ENCODE measurements at regions not wholly inside any gene's neighbourhood (a gene's known extent, or its start where the extent isn't known, plus 50 kb on each side); places are given as distances from the start of the nearest gene placed in this dataset.

- no peaks in the 10 kb centered on the region for H3K36me3 ChIP-seq (ENCODE audit: control insufficient read depth, insufficient read depth, low read length)
- no peaks in the 10 kb centered on the region for H3K27me3 ChIP-seq (ENCODE audit: control insufficient read depth, insufficient read depth, low read length)
- DNase-seq (ENCODE audit: low read depth): no peak
- no peak overlapping the region for H3K4me3 ChIP-seq (ENCODE audit: low read depth, low read length)
- FAIRE-seq: no peak
- TF ChIP-seq, protein P1, sequence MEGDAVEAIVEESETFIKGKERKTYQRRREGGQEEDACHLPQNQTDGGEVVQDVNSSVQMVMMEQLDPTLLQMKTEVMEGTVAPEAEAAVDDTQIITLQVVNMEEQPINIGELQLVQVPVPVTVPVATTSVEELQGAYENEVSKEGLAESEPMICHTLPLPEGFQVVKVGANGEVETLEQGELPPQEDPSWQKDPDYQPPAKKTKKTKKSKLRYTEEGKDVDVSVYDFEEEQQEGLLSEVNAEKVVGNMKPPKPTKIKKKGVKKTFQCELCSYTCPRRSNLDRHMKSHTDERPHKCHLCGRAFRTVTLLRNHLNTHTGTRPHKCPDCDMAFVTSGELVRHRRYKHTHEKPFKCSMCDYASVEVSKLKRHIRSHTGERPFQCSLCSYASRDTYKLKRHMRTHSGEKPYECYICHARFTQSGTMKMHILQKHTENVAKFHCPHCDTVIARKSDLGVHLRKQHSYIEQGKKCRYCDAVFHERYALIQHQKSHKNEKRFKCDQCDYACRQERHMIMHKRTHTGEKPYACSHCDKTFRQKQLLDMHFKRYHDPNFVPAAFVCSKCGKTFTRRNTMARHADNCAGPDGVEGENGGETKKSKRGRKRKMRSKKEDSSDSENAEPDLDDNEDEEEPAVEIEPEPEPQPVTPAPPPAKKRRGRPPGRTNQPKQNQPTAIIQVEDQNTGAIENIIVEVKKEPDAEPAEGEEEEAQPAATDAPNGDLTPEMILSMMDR (IDR thresholded peaks at IDR 0.05; ENCODE audit: insufficient read depth, low read length, severe bottlenecking): no peak
These were observed 515.0 kb downstream of the TMEM182 start for GRCh38 chr2:103276869-103277268.

- no peaks in the 10 kb centered on the region for H3K27me3 ChIP-seq (ENCODE audit: control insufficient read depth, insufficient read depth, low read length)
These were observed 522.9 kb downstream of the TMEM182 start for GRCh38 chr2:103284750-103285149.

GRCh38 chr2:103285354-103285753 lies 523.5 kb downstream of the TMEM182 start:
- FAIRE-seq (no peak), DNase-seq (ENCODE audit: low read depth) (no peak)
- TF ChIP-seq, protein P1 (IDR thresholded peaks at IDR 0.05; ENCODE audit: insufficient read depth, low read length, severe bottlenecking): no peak
- H3K4me3 ChIP-seq (ENCODE audit: low read depth, low read length): no peak overlapping the region
- no peaks in the 10 kb centered on the region for H3K27me3 ChIP-seq (ENCODE audit: control insufficient read depth, insufficient read depth, low read length)
- H3K36me3 ChIP-seq (ENCODE audit: control insufficient read depth, insufficient read depth, low read length): no peaks in the 10 kb centered on the region

More at GRCh38 chr2:103284750-103285149, 522.9 kb downstream of the TMEM182 start:
- DNase-seq (ENCODE audit: low read depth): no peak
- TF ChIP-seq, protein P1 (IDR thresholded peaks at IDR 0.05; ENCODE audit: insufficient read depth, low read length, severe bottlenecking): no peak
- no peak overlapping the region for H3K4me3 ChIP-seq (ENCODE audit: low read depth, low read length)
- no peak for FAIRE-seq
- no peaks in the 10 kb centered on the region for H3K36me3 ChIP-seq (ENCODE audit: control insufficient read depth, insufficient read depth, low read length)

GRCh38 chr2:103287746-103288145 lies 525.9 kb downstream of the TMEM182 start:
- Histone ChIP-seq H3K27me3 (ENCODE audit: control insufficient read depth, insufficient read depth, low read length) (no peaks in the 10 kb centered on the region), H3K4me3 (ENCODE audit: low read depth, low read length) (no peak overlapping the region), H3K36me3 (ENCODE audit: control insufficient read depth, insufficient read depth, low read length) (no peaks in the 10 kb centered on the region)
- TF ChIP-seq, protein P1 (IDR thresholded peaks at IDR 0.05; ENCODE audit: insufficient read depth, low read length, severe bottlenecking): no peak
- DNase-seq (ENCODE audit: low read depth) (no peak), FAIRE-seq (no peak)

GRCh38 chr2:103288696-103289095 lies 526.9 kb downstream of the TMEM182 start:
- no peak for DNase-seq (ENCODE audit: low read depth)
- Histone ChIP-seq H3K27me3 (ENCODE audit: control insufficient read depth, insufficient read depth, low read length) (peaks cover 9% of the 10 kb centered on the region), H3K36me3 (ENCODE audit: control insufficient read depth, insufficient read depth, low read length) (no peaks in the 10 kb centered on the region), H3K4me3 (ENCODE audit: low read depth, low read length) (no peak overlapping the region)
- TF ChIP-seq, protein P1 (IDR thresholded peaks at IDR 0.05; ENCODE audit: insufficient read depth, low read length, severe bottlenecking): no peak
- FAIRE-seq: no peak

- FAIRE-seq (no peak), DNase-seq (ENCODE audit: low read depth) (no peak)
- Histone ChIP-seq H3K36me3 (ENCODE audit: control insufficient read depth, insufficient read depth, low read length) (no peaks in the 10 kb centered on the region), H3K27me3 (ENCODE audit: control insufficient read depth, insufficient read depth, low read length) (peaks cover 10% of the 10 kb centered on the region), H3K4me3 (ENCODE audit: low read depth, low read length) (no peak overlapping the region)
- TF ChIP-seq, protein P1 (IDR thresholded peaks at IDR 0.05; ENCODE audit: insufficient read depth, low read length, severe bottlenecking): no peak
These were observed 527.4 kb downstream of the TMEM182 start for GRCh38 chr2:103289105-103289725.

All from bronchial epithelial cell (primary cell).